ENCODE measurements at regions not wholly inside any gene's neighbourhood (a gene's known extent, or its start where the extent isn't known, plus 50 kb on each side); places are given as distances from the start of the nearest gene placed in this dataset.

DNA sequence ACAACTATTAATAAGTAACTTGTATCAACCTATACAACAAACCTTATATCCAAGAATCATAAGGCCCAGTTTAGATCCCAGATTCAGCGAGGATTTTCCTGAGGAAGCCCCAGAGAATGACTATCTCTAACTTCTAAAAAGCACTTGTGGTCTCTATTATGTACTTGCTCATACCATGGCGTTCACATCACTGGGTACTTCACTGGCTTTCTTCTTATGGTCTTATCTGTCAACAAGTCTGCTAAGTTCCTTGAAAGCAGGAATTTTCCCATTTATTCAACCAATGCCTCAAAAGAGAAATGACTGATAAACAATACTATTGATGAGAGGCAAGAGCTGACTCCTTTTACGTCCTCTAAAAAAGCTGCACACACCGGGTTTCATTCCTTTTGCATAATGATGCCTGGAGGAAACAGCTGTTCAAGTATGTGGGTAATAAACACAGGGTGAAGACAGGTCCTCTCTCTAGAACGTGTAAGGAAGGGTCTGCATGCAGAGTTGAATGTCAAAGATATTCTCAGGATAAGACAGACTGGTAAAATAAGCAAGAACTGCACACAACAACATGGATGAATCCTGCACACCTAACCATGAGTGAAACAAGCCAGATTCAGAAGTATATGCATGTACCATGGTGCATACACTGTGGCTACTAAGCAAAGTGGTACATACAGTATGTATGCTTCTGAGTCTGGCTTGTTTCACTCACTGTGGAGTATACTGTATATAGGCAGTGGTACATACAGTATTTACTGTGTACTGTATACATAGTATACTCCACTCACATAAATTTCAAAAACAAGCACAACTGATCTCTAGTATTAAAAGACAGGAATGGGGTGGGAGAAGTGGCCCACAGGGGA, 408.7 kb downstream of the SHQ1 start:
- Histone ChIP-seq H3K36me3 (ENCODE audit: control insufficient read depth, insufficient read depth, low read length) (no peaks in the 10 kb centered on the region), H3K27me3 (ENCODE audit: control insufficient read depth, insufficient read depth, low read length) (no peaks in the 10 kb centered on the region), H3K4me3 (ENCODE audit: low read depth, low read length) (no peak overlapping the region)
- no peak for DNase-seq (ENCODE audit: low read depth)
- TF ChIP-seq, protein P1, sequence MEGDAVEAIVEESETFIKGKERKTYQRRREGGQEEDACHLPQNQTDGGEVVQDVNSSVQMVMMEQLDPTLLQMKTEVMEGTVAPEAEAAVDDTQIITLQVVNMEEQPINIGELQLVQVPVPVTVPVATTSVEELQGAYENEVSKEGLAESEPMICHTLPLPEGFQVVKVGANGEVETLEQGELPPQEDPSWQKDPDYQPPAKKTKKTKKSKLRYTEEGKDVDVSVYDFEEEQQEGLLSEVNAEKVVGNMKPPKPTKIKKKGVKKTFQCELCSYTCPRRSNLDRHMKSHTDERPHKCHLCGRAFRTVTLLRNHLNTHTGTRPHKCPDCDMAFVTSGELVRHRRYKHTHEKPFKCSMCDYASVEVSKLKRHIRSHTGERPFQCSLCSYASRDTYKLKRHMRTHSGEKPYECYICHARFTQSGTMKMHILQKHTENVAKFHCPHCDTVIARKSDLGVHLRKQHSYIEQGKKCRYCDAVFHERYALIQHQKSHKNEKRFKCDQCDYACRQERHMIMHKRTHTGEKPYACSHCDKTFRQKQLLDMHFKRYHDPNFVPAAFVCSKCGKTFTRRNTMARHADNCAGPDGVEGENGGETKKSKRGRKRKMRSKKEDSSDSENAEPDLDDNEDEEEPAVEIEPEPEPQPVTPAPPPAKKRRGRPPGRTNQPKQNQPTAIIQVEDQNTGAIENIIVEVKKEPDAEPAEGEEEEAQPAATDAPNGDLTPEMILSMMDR (IDR thresholded peaks at IDR 0.05; ENCODE audit: insufficient read depth, low read length, poor library complexity, severe bottlenecking): no peak

DNA sequence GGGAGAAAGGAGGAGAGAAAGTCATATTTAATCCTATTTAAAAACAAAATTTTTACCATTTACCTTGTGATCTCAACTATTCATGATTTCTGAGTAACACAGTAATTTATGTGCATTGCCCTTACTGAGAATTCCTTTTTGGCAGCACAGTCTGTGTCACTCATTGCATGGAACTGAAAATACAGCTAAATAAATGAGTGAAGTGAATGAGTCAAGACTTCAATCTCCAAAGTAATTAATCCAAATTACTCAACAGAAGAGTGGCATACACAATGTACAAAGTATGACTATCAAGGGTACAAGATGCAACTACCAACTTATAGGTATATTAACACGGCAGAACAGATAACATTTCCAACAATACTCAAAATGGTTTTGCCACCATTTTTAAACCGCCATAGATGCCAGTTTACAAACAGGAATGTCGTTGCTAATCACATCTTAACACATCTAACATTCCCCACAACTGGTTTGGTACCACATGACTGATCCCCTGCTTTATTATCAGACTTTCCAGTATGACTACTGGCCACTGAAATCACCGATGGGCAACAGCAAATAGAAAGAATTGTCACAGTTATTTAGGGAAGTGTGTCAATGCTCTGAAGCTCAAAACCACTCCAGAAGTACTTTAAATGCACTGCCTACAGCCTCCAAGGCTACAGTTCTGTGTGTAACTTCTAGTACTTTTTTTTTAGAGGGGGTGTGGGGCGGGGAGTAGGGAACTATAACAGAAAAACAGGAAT, 410.4 kb downstream of the SHQ1 start:
- TF ChIP-seq, protein P1 (IDR thresholded peaks at IDR 0.05; ENCODE audit: insufficient read depth, low read length, poor library complexity, severe bottlenecking): no peak
- H3K36me3 ChIP-seq (ENCODE audit: control insufficient read depth, insufficient read depth, low read length): no peaks in the 10 kb centered on the region
- no peak overlapping the region for H3K4me3 ChIP-seq (ENCODE audit: low read depth, low read length)
- DNase-seq (ENCODE audit: low read depth): no peak
- no peaks in the 10 kb centered on the region for H3K27me3 ChIP-seq (ENCODE audit: control insufficient read depth, insufficient read depth, low read length)

DNA sequence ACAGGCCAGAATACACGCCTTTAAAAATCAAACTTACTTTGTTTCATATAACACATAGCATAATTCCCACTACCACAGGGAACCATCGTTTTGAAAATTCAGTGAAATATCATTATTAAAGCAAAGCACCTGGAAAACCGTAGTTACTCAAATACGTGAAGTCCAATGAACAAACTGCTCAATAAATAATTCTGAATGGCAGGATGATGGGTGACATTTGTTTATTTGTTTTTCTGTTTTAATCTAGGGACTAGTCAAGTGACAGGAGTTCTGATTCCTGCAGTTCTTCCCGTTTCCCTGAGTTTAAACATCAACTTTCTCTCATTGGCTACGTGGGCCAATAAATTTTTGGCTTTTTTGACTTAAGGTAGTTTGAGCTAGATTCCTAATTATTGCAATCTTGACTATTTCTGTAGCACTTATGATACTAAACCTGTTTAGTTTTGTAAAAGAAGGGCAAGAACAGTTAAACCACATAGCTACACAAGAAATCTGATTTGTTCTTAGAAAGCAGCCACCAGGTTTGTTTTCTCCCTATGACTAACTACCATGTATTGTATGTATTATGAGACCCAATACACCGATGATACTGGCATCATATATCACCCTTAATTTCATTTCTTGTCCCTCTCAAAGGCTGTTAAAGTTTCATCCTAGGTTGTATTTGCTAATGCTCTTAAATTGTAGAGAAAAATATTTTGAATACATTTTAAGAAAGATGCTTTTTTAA, 411.2 kb downstream of the SHQ1 start:
- no peak for DNase-seq (ENCODE audit: low read depth)
- no peaks in the 10 kb centered on the region for H3K36me3 ChIP-seq (ENCODE audit: control insufficient read depth, insufficient read depth, low read length)
- no peaks in the 10 kb centered on the region for H3K27me3 ChIP-seq (ENCODE audit: control insufficient read depth, insufficient read depth, low read length)
- TF ChIP-seq, protein P1 (IDR thresholded peaks at IDR 0.05; ENCODE audit: insufficient read depth, low read length, poor library complexity, severe bottlenecking): no peak
- no peak overlapping the region for H3K4me3 ChIP-seq (ENCODE audit: low read depth, low read length)

DNA sequence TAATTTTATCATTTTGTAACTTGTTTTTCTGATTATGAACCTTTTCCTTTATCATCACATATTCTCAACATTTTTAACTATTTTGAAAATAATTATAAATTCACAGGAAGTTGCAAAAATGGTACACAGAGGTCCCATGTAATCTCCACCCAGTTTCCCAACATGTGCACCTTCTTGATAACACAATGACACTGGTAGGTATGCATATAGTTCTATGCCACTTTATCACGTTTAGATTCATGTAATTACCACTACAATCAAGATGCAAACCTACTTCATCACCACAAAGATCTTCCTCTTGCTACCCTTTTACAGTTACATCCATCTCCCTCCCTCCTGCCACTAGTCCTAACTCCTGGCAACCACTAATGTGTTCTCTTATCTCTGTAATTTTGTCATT, 413.9 kb downstream of the SHQ1 start:
- DNase-seq (ENCODE audit: low read depth): no peak

DNA sequence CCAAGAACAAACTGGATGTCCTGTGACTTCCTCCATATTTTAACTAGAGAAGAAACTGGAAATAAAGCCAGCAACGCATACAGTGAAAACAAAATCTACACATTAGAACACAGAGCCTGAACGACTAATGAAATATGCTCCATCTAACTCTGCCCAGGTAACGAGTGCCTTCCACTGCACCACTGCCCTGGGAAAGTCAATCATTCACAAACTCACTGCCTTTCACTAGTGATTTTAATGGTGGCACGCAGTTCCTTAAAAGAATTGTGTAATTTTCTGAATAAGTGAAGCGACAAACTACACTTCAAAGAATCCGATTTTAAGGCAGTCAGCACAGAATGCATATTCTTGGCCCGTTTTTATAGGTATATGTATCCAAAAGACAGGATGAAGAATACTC, 416.0 kb downstream of the SHQ1 start:
- DNase-seq (ENCODE audit: low read depth): no peak
- TF ChIP-seq, protein P1 (IDR thresholded peaks at IDR 0.05; ENCODE audit: insufficient read depth, low read length, poor library complexity, severe bottlenecking): no peak
- Histone ChIP-seq H3K36me3 (ENCODE audit: control insufficient read depth, insufficient read depth, low read length) (no peaks in the 10 kb centered on the region), H3K27me3 (ENCODE audit: control insufficient read depth, insufficient read depth, low read length) (no peaks in the 10 kb centered on the region), H3K4me3 (ENCODE audit: low read depth, low read length) (no peak overlapping the region)

More for the DNA sequence above, 413.9 kb downstream of the SHQ1 start:
- H3K27me3 ChIP-seq (ENCODE audit: control insufficient read depth, insufficient read depth, low read length): no peaks in the 10 kb centered on the region
- no peak overlapping the region for H3K4me3 ChIP-seq (ENCODE audit: low read depth, low read length)
- H3K36me3 ChIP-seq (ENCODE audit: control insufficient read depth, insufficient read depth, low read length): no peaks in the 10 kb centered on the region
- TF ChIP-seq, protein P1 (IDR thresholded peaks at IDR 0.05; ENCODE audit: insufficient read depth, low read length, poor library complexity, severe bottlenecking): no peak

Measured in kidney epithelial cell (primary cell).